Urinary bladder (tissue), 3 donors: ENCODE measurements at regions not wholly inside any gene's neighbourhood (a gene's known extent, or its start where the extent isn't known, plus 50 kb on each side); places are given as distances from the start of the nearest gene placed in this dataset.
A peak's percentile ranks its signal among the peaks of the same experiment; 100 is the strongest.
"Not testable (repeated sequence)": the region's sequence is repeated elsewhere in the genome, so short reads cannot be mapped to it uniquely, and the experiment has no call there.

Experiments
- DNase-seq: peaks from one replicate; pipeline ENCODE4 v3.0.0-alpha.2; 2015; ENCODE audit errors: extremely low spot score
- H3K27ac ChIP-seq: one replicate; pipeline ENCODE4 v1.5.1; 2013; ENCODE audit warnings: low read depth, mild to moderate bottlenecking, moderate library complexity
- H3K36me3 ChIP-seq: one replicate; pipeline ENCODE4 v1.6.1; 2013; ENCODE audit warnings: mild to moderate bottlenecking, moderate library complexity; ENCODE audit not compliant: insufficient read depth
- H3K4me1 ChIP-seq: one replicate; pipeline ENCODE4 v1.6.1; 2013; ENCODE audit warnings: mild to moderate bottlenecking, moderate library complexity; ENCODE audit not compliant: insufficient read depth
- H3K4me3 ChIP-seq: one replicate; pipeline ENCODE4 v1.5.1; 2013; ENCODE audit warnings: low read depth, low read length
- WGBS: extraction: QIAGEN DNeasy Blood & Tissue Kit; methylation state at CpG from one replicate; pipeline ENCODE4 v1.1.7; 2013; 5-methylcytosine and 5-hydroxymethylcytosine counted together
- donor health status: healthy with polysubstance abuse.
- donor health status: healthy.

GRCh38 chr12:11545484-11546330 is 103.8 kb upstream of the ETV6 start:
- 59% methylated on average over 6 of the region's 6 CpGs for WGBS
- no peak for DNase-seq
- Histone ChIP-seq H3K27ac (no peak overlapping the region), H3K36me3 (no peaks in the 10 kb centered on the region), H3K4me1 (no peaks in the 10 kb centered on the region), H3K4me3 (no peak overlapping the region)

- not testable (repeated sequence) for H3K4me1 ChIP-seq, DNase-seq, H3K4me3 ChIP-seq, H3K36me3 ChIP-seq, H3K27ac ChIP-seq
- 64% methylated on average over 12 of the region's 14 CpGs for WGBS
Observed at GRCh38 chr12:11546582-11547270, 102.7 kb upstream of the ETV6 start.

- H3K27ac ChIP-seq, H3K4me3 ChIP-seq, H3K36me3 ChIP-seq, DNase-seq, H3K4me1 ChIP-seq: not testable (repeated sequence)
- 91% methylated on average over 31 of the region's 31 CpGs for WGBS
Observed at GRCh38 chr12:11547271-11547646, 102.2 kb upstream of the ETV6 start.

- no peaks in the 10 kb centered on the region for H3K36me3 ChIP-seq
- no peaks in the 10 kb centered on the region for H3K4me1 ChIP-seq
- H3K4me3 ChIP-seq: no peak overlapping the region
- 93% methylated on average over 3 of the region's 3 CpGs for WGBS
- H3K27ac ChIP-seq: no peak overlapping the region
- DNase-seq: no peak
Observed at GRCh38 chr12:11549119-11549518, 100.4 kb upstream of the ETV6 start.

GRCh38 chr12:11553871-11554533 is 95.5 kb upstream of the ETV6 start:
- Histone ChIP-seq H3K27ac (no peak overlapping the region), H3K4me1 (no peaks in the 10 kb centered on the region), H3K4me3 (no peak overlapping the region), H3K36me3 (no peaks in the 10 kb centered on the region)
- 18% methylated on average over 9 of the region's 9 CpGs for WGBS
- DNase-seq: peak; percentile 20

- no peak for DNase-seq
- WGBS: 88% methylated on average over 7 of the region's 7 CpGs
- Histone ChIP-seq H3K4me1 (no peaks in the 10 kb centered on the region), H3K27ac (no peak overlapping the region), H3K4me3 (no peak overlapping the region), H3K36me3 (no peaks in the 10 kb centered on the region)
Observed at GRCh38 chr12:11555195-11555594, 94.3 kb upstream of the ETV6 start.

- no peak overlapping the region for H3K27ac ChIP-seq
Observed at GRCh38 chr12:11555743-11556625, 93.5 kb upstream of the ETV6 start.

GRCh38 chr12:11556682-11557081 is 92.8 kb upstream of the ETV6 start:
- no peak for DNase-seq
- H3K27ac ChIP-seq: no peak overlapping the region
- 29% methylated on average over 6 of the region's 6 CpGs for WGBS
- no peaks in the 10 kb centered on the region for H3K4me1 ChIP-seq
- no peak overlapping the region for H3K4me3 ChIP-seq
- H3K36me3 ChIP-seq: no peaks in the 10 kb centered on the region

More at GRCh38 chr12:11555743-11556625, 93.5 kb upstream of the ETV6 start:
- 25% methylated on average over 11 of the region's 11 CpGs for WGBS
- no peaks in the 10 kb centered on the region for H3K4me1 ChIP-seq
- DNase-seq: no peak
- H3K4me3 ChIP-seq: peak overlapping the region; percentile 0
- no peaks in the 10 kb centered on the region for H3K36me3 ChIP-seq

- no peak overlapping the region for H3K27ac ChIP-seq
- 97% methylated on average over 3 of the region's 3 CpGs for WGBS
- H3K4me1 ChIP-seq: no peaks in the 10 kb centered on the region
- no peak for DNase-seq
- H3K4me3 ChIP-seq: no peak overlapping the region
- H3K36me3 ChIP-seq: no peaks in the 10 kb centered on the region
Observed at GRCh38 chr12:11559626-11560340, 89.7 kb upstream of the ETV6 start.

- H3K4me1 ChIP-seq: no peaks in the 10 kb centered on the region
- H3K36me3 ChIP-seq: no peaks in the 10 kb centered on the region
- H3K27ac ChIP-seq: no peak overlapping the region
- DNase-seq: no peak
- no peak overlapping the region for H3K4me3 ChIP-seq
Observed at GRCh38 chr12:11561411-11561810, 88.1 kb upstream of the ETV6 start.

- H3K36me3 ChIP-seq: no peaks in the 10 kb centered on the region
- no peak overlapping the region for H3K4me3 ChIP-seq
- no peaks in the 10 kb centered on the region for H3K4me1 ChIP-seq
- WGBS: 86% methylated on average over 10 of the region's 10 CpGs
- DNase-seq: no peak
- H3K27ac ChIP-seq: no peak overlapping the region
Observed at GRCh38 chr12:11563785-11564739, 85.4 kb upstream of the ETV6 start.
